Panc1 (cell line): ENCODE measurements at regions not wholly inside any gene's neighbourhood (a gene's known extent, or its start where the extent isn't known, plus 50 kb on each side); places are given as distances from the start of the nearest gene placed in this dataset.

Experiments
- ATAC-seq: fragments of 200-7000 bp; cut with Tn5 transposase; 2 replicates; pipeline ENCODE4 v1.9.1; 2020; ENCODE audit warnings: mild to moderate bottlenecking, moderate library complexity
- BruUV-seq: library from RNA; stranded (reverse); fragments of 400-500 nt; replicated peaks from 2 replicates; lab custom pipeline; 2021; lab: Mats Ljungman, UMichigan
- CTCF ChIA-PET: fragments of 300-600 bp; sonication (Branson Sonifier 250); formaldehyde crosslinking; loops from one replicate; lab custom pipeline; 2022; ENCODE audit warnings: antibody characterized with exemption; lab: Charles Lee
- POLR2A ChIA-PET: fragments of 300-600 bp; sonication (Branson Sonifier 250); formaldehyde crosslinking; loops from one replicate; lab custom pipeline; 2022; ENCODE audit warnings: antibody characterized with exemption; lab: Charles Lee
- DNase-seq: peaks from one replicate; pipeline ENCODE4 v3.0.0-alpha.2; 2010; ENCODE audit warnings: low read depth, low spot score
- H3K27ac ChIP-seq: 2 replicates; pipeline ENCODE4 v1.5.1; 2011; ENCODE audit warnings: mild to moderate bottlenecking, low read length, inconsistent platforms
- H3K27me3 ChIP-seq: fragments of 200-500 bp; sonication (Bioruptor generic); 2 replicates; pipeline ENCODE4 v1.6.0; 2014; ENCODE audit warnings: low read length, inconsistent platforms; ENCODE audit not compliant: control insufficient read depth, insufficient read depth
- H3K36me3 ChIP-seq: fragments of 200-500 bp; sonication (Bioruptor generic); 2 replicates; pipeline ENCODE4 v1.5.1; 2014; ENCODE audit warnings: inconsistent platforms, mild to moderate bottlenecking, low read length, moderate library complexity; ENCODE audit not compliant: control insufficient read depth, insufficient read depth
- H3K4me1 ChIP-seq: 2 replicates; pipeline ENCODE4 v1.5.1; 2011; ENCODE audit warnings: inconsistent platforms, mild to moderate bottlenecking, low read length, moderate library complexity; ENCODE audit not compliant: control insufficient read depth, insufficient read depth
- H3K4me3 ChIP-seq, 2 experiments: 2 replicates each; pipeline ENCODE4 v1.5.1; 2011 to 2012; ENCODE audit warnings: low read depth in 2 of 2, low read length in 2 of 2, mild to moderate bottlenecking in 2 of 2, inconsistent platforms in 1 of 2, moderate library complexity in 1 of 2
- H3K9me3 ChIP-seq: fragments of 200-500 bp; sonication (Bioruptor generic); 2 replicates; pipeline ENCODE4 v1.5.1; 2014; ENCODE audit warnings: low read depth, mild to moderate bottlenecking, inconsistent platforms, low read length, moderate library complexity; ENCODE audit not compliant: control insufficient read depth, insufficient read depth
- CTCF ChIP-seq: fragments of 450-650 bp; IDR thresholded peaks from 2 replicates; pipeline ENCODE4 v1.5.1; 2017; ENCODE audit warnings: mild to moderate bottlenecking
- POLR2AphosphoS5 ChIP-seq: IDR thresholded peaks from 2 replicates; pipeline ENCODE4 v1.6.1; 2012; ENCODE audit warnings: mild to moderate bottlenecking, low read depth, low read length, moderate library complexity
- REST ChIP-seq, 2 experiments: IDR thresholded peaks; 2 replicates each; pipeline ENCODE4 v1.6.1; 2011 to 2012; ENCODE audit warnings: low read depth in 2 of 2, control low read depth in 1 of 2, low read length in 1 of 2, mild to moderate bottlenecking in 1 of 2, moderate library complexity in 1 of 2; ENCODE audit not compliant: insufficient read depth in 1 of 2
- SIN3A ChIP-seq: IDR thresholded peaks from 2 replicates; pipeline ENCODE4 v1.6.1; 2012; ENCODE audit warnings: low read depth, mild to moderate bottlenecking, low read length, moderate library complexity, borderline replicate concordance; ENCODE audit not compliant: insufficient read depth
- TCF7L2 ChIP-seq: IDR thresholded peaks from 2 replicates; pipeline ENCODE4 v1.6.1; 2011; ENCODE audit warnings: mild to moderate bottlenecking, low read depth, low read length, inconsistent platforms
- in situ Hi-C: cut with HindIII; loops from 2 replicates; pipeline ENCODE4 v1.10.0; 2016; ENCODE audit warnings: low sequenced_read_pairs, low pct_unique_long_range_greater_than_20kb
- intact Hi-C: fragments of 100-400 bp; cut with micrococcal nuclease; formaldehyde crosslinking; loops from one replicate; pipeline ENCODE4 v1.10.0; 2022; ENCODE audit not compliant: unreplicated experiment

- H3K9me3 ChIP-seq, result no peaks in the 10 kb centered on the region
- no TSS peak for BruUV-seq
- no peak for ATAC-seq
- intact Hi-C loops, result no loop called here
- in situ Hi-C loops, result no loop called here
- H3K36me3 ChIP-seq, result no peaks in the 10 kb centered on the region
- H3K4me3 ChIP-seq, result no peak overlapping the region
- DNase-seq, result no peak
- H3K4me1 ChIP-seq, result no peaks in the 10 kb centered on the region
- ChIA-PET POLR2A (no interaction called here), CTCF (no interaction called here)
- TF ChIP-seq POLR2AphosphoS5 (no peak), TCF7L2 (no peak), CTCF (no peak), SIN3A (no peak), REST (IDR thresholded peaks at IDR 0.05; ENCODE audit: insufficient read depth in 1 of 2, low read depth in 2 of 2, low read length in 1 of 2) (no peak)
- H3K27me3 ChIP-seq, result no peaks in the 10 kb centered on the region
- H3K27ac ChIP-seq, result no peak overlapping the region
These were observed 558.9 kb upstream of the MGMT start for GRCh38 chr10:128908099-128908498.

GRCh38 chr10:128908499-128908898 lies 558.5 kb upstream of the MGMT start:
- H3K27ac ChIP-seq, result no peak overlapping the region
- no peak for ATAC-seq
- H3K36me3 ChIP-seq, result no peaks in the 10 kb centered on the region
- no peaks in the 10 kb centered on the region for H3K4me1 ChIP-seq
- DNase-seq, result no peak
- ChIA-PET CTCF (no interaction called here), POLR2A (no interaction called here)
- BruUV-seq, result no TSS peak
- intact Hi-C loops, result no loop called here
- H3K9me3 ChIP-seq, result no peaks in the 10 kb centered on the region
- H3K27me3 ChIP-seq, result no peaks in the 10 kb centered on the region
- in situ Hi-C loops, result no loop called here
- TF ChIP-seq SIN3A (no peak), POLR2AphosphoS5 (no peak), REST (IDR thresholded peaks at IDR 0.05; ENCODE audit: insufficient read depth in 1 of 2, low read depth in 2 of 2, low read length in 1 of 2) (no peak), TCF7L2 (no peak)
- H3K4me3 ChIP-seq, result no peak overlapping the region
